ENCODE measurements at regions not wholly inside any gene's neighbourhood (a gene's known extent, or its start where the extent isn't known, plus 50 kb on each side); places are given as distances from the start of the nearest gene placed in this dataset.
"Not testable (repeated sequence)": the region's sequence is repeated elsewhere in the genome, so short reads cannot be mapped to it uniquely, and the experiment has no call there.

DNA sequence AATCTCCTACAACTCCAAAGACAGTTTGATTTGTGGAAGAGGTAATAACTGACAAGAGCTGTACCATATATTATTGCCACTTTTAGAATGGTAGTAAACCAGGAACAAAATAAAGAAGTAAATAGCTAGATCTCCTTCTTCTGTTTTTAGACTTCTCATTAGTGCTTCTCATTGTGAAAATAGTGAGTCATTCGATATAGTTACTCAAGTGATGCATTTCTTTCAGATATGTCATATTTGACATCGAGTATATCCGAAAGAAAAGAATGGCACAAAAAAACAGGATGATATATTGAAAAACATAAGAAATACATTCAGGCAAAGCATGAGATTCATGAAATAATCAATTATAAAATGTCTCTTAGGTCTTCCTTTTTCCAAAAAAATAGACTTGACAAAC lies 1346.1 kb downstream of the BRINP3 start:
- no peak for ATAC-seq (ENCODE audit: poor library complexity)
- H3K36me3 Mint-ChIP-seq (ENCODE audit: low read depth) = no peaks in the 10 kb centered on the region
- H3K27ac Mint-ChIP-seq = no peak overlapping the region
- ChIA-PET CTCF (no interaction called here), POLR2A (no interaction called here)
- peaks cover 10% of the 10 kb centered on the region for H3K9me3 Mint-ChIP-seq
- no peaks in the 10 kb centered on the region for H3K4me1 Mint-ChIP-seq (ENCODE audit: low read depth)
- no peak overlapping the region for H3K4me3 Mint-ChIP-seq
- H3K4me3 ChIP-seq (ENCODE audit: low read length) = no peak overlapping the region
- H3K36me3 ChIP-seq (ENCODE audit: insufficient read depth, low read length) = no peaks in the 10 kb centered on the region
- H3K27me3 ChIP-seq (ENCODE audit: control insufficient read depth in 1 of 2, insufficient read depth in 2 of 2, low read length in 2 of 2) = no peaks in the 10 kb centered on the region
- intact Hi-C loops (cut with DNase I, micrococcal nuclease) = no loop called here
- TF ChIP-seq, protein P1, sequence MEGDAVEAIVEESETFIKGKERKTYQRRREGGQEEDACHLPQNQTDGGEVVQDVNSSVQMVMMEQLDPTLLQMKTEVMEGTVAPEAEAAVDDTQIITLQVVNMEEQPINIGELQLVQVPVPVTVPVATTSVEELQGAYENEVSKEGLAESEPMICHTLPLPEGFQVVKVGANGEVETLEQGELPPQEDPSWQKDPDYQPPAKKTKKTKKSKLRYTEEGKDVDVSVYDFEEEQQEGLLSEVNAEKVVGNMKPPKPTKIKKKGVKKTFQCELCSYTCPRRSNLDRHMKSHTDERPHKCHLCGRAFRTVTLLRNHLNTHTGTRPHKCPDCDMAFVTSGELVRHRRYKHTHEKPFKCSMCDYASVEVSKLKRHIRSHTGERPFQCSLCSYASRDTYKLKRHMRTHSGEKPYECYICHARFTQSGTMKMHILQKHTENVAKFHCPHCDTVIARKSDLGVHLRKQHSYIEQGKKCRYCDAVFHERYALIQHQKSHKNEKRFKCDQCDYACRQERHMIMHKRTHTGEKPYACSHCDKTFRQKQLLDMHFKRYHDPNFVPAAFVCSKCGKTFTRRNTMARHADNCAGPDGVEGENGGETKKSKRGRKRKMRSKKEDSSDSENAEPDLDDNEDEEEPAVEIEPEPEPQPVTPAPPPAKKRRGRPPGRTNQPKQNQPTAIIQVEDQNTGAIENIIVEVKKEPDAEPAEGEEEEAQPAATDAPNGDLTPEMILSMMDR (IDR thresholded peaks at IDR 0.05) = no peak
- no peak overlapping the region for H3K27ac ChIP-seq (ENCODE audit: low read depth in 1 of 2, low read length in 2 of 2)
- no peak for DNase-seq
- no peaks in the 10 kb centered on the region for H3K4me1 ChIP-seq (ENCODE audit: insufficient read depth, low read length)
- H3K27me3 Mint-ChIP-seq = no peaks in the 10 kb centered on the region
- peaks cover 0 to 7% of the 10 kb centered on the region in 2 experiments for H3K9me3 ChIP-seq (ENCODE audit: control insufficient read depth in 1 of 2, insufficient read depth in 1 of 2, low read length in 2 of 2)

DNA sequence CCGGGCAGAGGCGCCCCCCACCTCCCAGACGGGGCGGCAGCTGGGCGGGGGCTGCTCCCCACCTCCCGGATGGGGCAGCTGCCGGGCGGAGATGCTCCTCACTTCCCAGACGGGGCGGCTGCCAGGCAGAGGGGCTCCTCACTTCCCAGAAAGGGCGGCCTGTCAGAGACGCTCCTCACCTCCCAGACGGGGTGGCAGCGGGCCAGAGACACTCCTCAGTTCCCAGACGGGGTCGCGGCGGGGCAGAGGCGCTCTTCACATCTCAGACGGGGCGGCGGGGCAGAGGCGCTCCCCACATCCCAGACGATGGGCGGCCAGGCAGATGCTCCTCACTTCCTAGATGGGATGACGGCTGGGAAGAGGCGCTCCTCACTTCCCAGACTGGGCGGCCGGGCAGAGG lies 1337.9 kb downstream of the BRINP3 start:
- H3K4me1 ChIP-seq (ENCODE audit: insufficient read depth, low read length); H3K4me3 Mint-ChIP-seq; H3K36me3 ChIP-seq (ENCODE audit: insufficient read depth, low read length); H3K36me3 Mint-ChIP-seq (ENCODE audit: low read depth); CTCF ChIA-PET; intact Hi-C loops (cut with DNase I, micrococcal nuclease); H3K27ac ChIP-seq (ENCODE audit: low read depth in 1 of 2, low read length in 2 of 2); H3K27ac Mint-ChIP-seq; H3K4me3 ChIP-seq (ENCODE audit: low read length); H3K27me3 ChIP-seq (ENCODE audit: control insufficient read depth in 1 of 2, insufficient read depth in 2 of 2, low read length in 2 of 2); H3K4me1 Mint-ChIP-seq (ENCODE audit: low read depth); H3K27me3 Mint-ChIP-seq; POLR2A ChIA-PET; ATAC-seq (ENCODE audit: poor library complexity); DNase-seq: not testable (repeated sequence)
- H3K9me3 ChIP-seq (ENCODE audit: control insufficient read depth in 1 of 2, insufficient read depth in 1 of 2, low read length in 2 of 2) = peaks cover 0 to 23% of the 10 kb centered on the region in 2 experiments
- peaks cover 10% of the 10 kb centered on the region for H3K9me3 Mint-ChIP-seq

DNA sequence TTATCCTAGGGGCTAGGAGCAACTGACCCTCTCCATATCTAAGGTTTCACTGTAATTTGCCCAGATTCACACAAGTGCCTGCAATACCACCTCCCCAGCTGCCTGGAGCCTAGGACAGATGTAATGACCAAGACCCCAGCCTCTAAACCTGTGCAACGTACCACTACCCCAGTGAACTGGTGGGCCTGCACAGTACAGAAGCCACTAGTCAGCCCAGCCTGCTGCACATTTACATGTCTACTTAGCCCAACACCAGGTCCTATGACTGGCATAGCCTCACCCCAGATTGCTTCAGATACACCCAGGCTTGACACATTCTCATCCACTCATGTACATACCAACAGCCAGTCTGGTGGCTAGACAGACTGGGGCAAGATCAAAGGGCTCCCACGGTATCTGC lies 1336.6 kb downstream of the BRINP3 start:
- ATAC-seq (ENCODE audit: poor library complexity) (no peak), DNase-seq (no peak)
- Histone ChIP-seq H3K27me3 (ENCODE audit: control insufficient read depth in 1 of 2, insufficient read depth in 2 of 2, low read length in 2 of 2) (no peaks in the 10 kb centered on the region), H3K4me3 (ENCODE audit: low read length) (no peak overlapping the region), H3K27ac (ENCODE audit: low read depth in 1 of 2, low read length in 2 of 2) (no peak overlapping the region), H3K36me3 (ENCODE audit: insufficient read depth, low read length) (no peaks in the 10 kb centered on the region), H3K4me1 (ENCODE audit: insufficient read depth, low read length) (no peaks in the 10 kb centered on the region), H3K9me3 (ENCODE audit: control insufficient read depth in 1 of 2, insufficient read depth in 1 of 2, low read length in 2 of 2) (peaks cover 0 to 20% of the 10 kb centered on the region in 2 experiments)
- CTCF ChIA-PET = no interaction called here
- TF ChIP-seq, protein P1 (IDR thresholded peaks at IDR 0.05) = no peak
- no peak overlapping the region for H3K27ac Mint-ChIP-seq
- H3K36me3 Mint-ChIP-seq (ENCODE audit: low read depth) = no peaks in the 10 kb centered on the region
- H3K4me3 Mint-ChIP-seq = no peak overlapping the region
- POLR2A ChIA-PET = no interaction called here
- no peaks in the 10 kb centered on the region for H3K27me3 Mint-ChIP-seq
- H3K9me3 Mint-ChIP-seq = peaks cover 10% of the 10 kb centered on the region
- intact Hi-C loops (cut with DNase I, micrococcal nuclease) = no loop called here
- H3K4me1 Mint-ChIP-seq (ENCODE audit: low read depth) = no peaks in the 10 kb centered on the region

DNA sequence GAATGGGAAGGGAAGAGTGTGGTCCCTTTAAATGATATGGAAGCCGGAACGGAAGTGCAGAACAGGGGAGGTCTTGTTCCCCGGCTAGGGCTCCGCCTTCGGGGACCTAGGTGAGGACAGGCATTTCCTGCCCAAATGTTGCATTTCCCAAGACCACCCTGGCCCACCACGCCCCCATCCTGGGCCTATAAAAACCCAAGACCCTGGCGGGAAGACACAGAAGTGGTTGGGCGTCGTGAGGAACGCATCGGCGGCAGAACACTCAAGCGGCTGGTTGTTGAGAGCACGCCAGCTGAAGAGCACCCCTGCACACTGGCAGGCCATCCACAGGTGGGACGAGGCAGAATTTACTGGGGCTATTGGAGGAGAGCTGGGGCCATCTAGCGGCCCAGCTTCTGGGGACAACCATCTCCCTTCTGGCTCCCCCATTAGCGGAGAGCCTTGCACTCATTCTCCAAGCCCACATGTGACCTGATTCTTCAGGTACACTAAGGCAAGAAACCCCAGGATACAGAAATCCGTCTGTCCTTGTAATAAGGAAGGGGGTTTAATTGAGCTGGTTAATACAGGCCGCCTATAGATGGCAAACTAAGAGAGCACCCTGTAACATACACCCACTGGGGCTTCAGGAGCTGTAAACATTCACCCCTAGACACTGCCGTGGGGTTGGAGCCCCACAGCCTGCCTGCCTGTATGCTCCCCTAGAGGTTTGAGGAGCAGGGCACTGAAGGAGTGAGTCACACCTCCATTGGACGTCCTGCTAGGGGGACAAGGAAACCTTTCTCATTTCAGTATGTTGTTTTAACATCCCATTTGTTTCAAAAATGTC lies 1327.9 kb downstream of the BRINP3 start:
- no peaks in the 10 kb centered on the region for H3K36me3 Mint-ChIP-seq (ENCODE audit: low read depth)
- ChIA-PET POLR2A (no interaction called here), CTCF (no interaction called here)
- Histone ChIP-seq H3K27me3 (ENCODE audit: control insufficient read depth in 1 of 2, insufficient read depth in 2 of 2, low read length in 2 of 2) (no peaks in the 10 kb centered on the region), H3K4me1 (ENCODE audit: insufficient read depth, low read length) (no peaks in the 10 kb centered on the region), H3K36me3 (ENCODE audit: insufficient read depth, low read length) (no peaks in the 10 kb centered on the region), H3K4me3 (ENCODE audit: low read length) (no peak overlapping the region), H3K27ac (ENCODE audit: low read depth in 1 of 2, low read length in 2 of 2) (no peak overlapping the region), H3K9me3 (ENCODE audit: control insufficient read depth in 1 of 2, insufficient read depth in 1 of 2, low read length in 2 of 2) (peaks cover 0 to 9% of the 10 kb centered on the region in 2 experiments)
- ATAC-seq (ENCODE audit: poor library complexity) (no peak), DNase-seq (no peak)
- H3K4me1 Mint-ChIP-seq (ENCODE audit: low read depth) = no peaks in the 10 kb centered on the region
- no peak overlapping the region for H3K4me3 Mint-ChIP-seq
- no peaks in the 10 kb centered on the region for H3K27me3 Mint-ChIP-seq
- TF ChIP-seq, protein P1 (IDR thresholded peaks at IDR 0.05) = no peak
- H3K9me3 Mint-ChIP-seq = peaks cover 6% of the 10 kb centered on the region
- no peak overlapping the region for H3K27ac Mint-ChIP-seq
- intact Hi-C loops (cut with DNase I, micrococcal nuclease) = no loop called here
